ENCODE measurements at regions not wholly inside any gene's neighbourhood (a gene's known extent, or its start where the extent isn't known, plus 50 kb on each side); places are given as distances from the start of the nearest gene placed in this dataset.

GRCh38 chr6:21985904-21986303 lies 310.9 kb downstream of the PRL start:
- ATAC-seq (ENCODE audit: insufficient number of reproducible peaks, low FRiP score, low read depth), result no peak
- no peak overlapping the region for H3K27ac ChIP-seq
- TF ChIP-seq CTCF (IDR thresholded peaks at IDR 0.05), result no peak

GRCh38 chr6:21986703-21987102 lies 310.1 kb downstream of the PRL start:
- ATAC-seq (ENCODE audit: insufficient number of reproducible peaks, low FRiP score, low read depth), result no peak
- no peak for TF ChIP-seq CTCF (IDR thresholded peaks at IDR 0.05)
- Histone ChIP-seq H3K4me1 (ENCODE audit: control insufficient read depth in 1 of 2, low read depth in 2 of 2) (peaks cover 3 to 39% of the 10 kb centered on the region in 2 donors), H3K4me3 (peak overlapping the region; percentile 62), H3K27me3 (replicated peaks; ENCODE audit: insufficient read depth) (no peaks in the 10 kb centered on the region), H3K9me3 (no peaks in the 10 kb centered on the region), H3K27ac (peak overlapping the region; percentile 49 to 68), H3K36me3 (no peaks in the 10 kb centered on the region)
- no peak for DNase-seq (ENCODE audit: low spot score)

More at GRCh38 chr6:21985904-21986303, 310.9 kb downstream of the PRL start:
- Histone ChIP-seq H3K4me3 (no peak overlapping the region), H3K9me3 (no peaks in the 10 kb centered on the region), H3K27me3 (replicated peaks; ENCODE audit: insufficient read depth) (no peaks in the 10 kb centered on the region), H3K4me1 (ENCODE audit: control insufficient read depth in 1 of 2, low read depth in 2 of 2) (peaks cover 3 to 39% of the 10 kb centered on the region in 2 donors), H3K36me3 (no peaks in the 10 kb centered on the region)
- no peak for DNase-seq (ENCODE audit: low spot score)

GRCh38 chr6:21987501-21987957 lies 309.3 kb downstream of the PRL start:
- TF ChIP-seq CTCF (IDR thresholded peaks at IDR 0.05), result no peak
- no peaks in the 10 kb centered on the region for H3K36me3 ChIP-seq
- peak overlapping the region; percentile 62 for H3K4me3 ChIP-seq
- ATAC-seq (ENCODE audit: insufficient number of reproducible peaks, low FRiP score, low read depth) (peak; percentile 93), DNase-seq (ENCODE audit: low spot score) (peak; percentile 22)
- no peaks in the 10 kb centered on the region for H3K27me3 ChIP-seq (replicated peaks; ENCODE audit: insufficient read depth)
- H3K9me3 ChIP-seq, result no peaks in the 10 kb centered on the region
- H3K27ac ChIP-seq, result peak overlapping the region; percentile 49 to 68
- peaks cover 3 to 39% of the 10 kb centered on the region in 2 donors for H3K4me1 ChIP-seq (ENCODE audit: control insufficient read depth in 1 of 2, low read depth in 2 of 2)

- Histone ChIP-seq H3K27me3 (replicated peaks; ENCODE audit: insufficient read depth) (no peaks in the 10 kb centered on the region), H3K4me1 (ENCODE audit: control insufficient read depth in 1 of 2, low read depth in 2 of 2) (peaks cover 0 to 29% of the 10 kb centered on the region in 2 donors), H3K36me3 (no peaks in the 10 kb centered on the region), H3K9me3 (no peaks in the 10 kb centered on the region), H3K4me3 (no peak overlapping the region), H3K27ac (no peak overlapping the region)
- ATAC-seq (ENCODE audit: insufficient number of reproducible peaks, low FRiP score, low read depth) (no peak), DNase-seq (ENCODE audit: low spot score) (no peak)
- TF ChIP-seq CTCF (IDR thresholded peaks at IDR 0.05), result no peak
Observed at GRCh38 chr6:21990577-21990976, 306.3 kb downstream of the PRL start.

- Histone ChIP-seq H3K36me3 (no peaks in the 10 kb centered on the region), H3K4me1 (ENCODE audit: control insufficient read depth in 1 of 2, low read depth in 2 of 2) (peaks cover 0 to 16% of the 10 kb centered on the region in 2 donors), H3K4me3 (no peak overlapping the region), H3K27ac (no peak overlapping the region), H3K27me3 (replicated peaks; ENCODE audit: insufficient read depth) (no peaks in the 10 kb centered on the region), H3K9me3 (no peaks in the 10 kb centered on the region)
- DNase-seq (ENCODE audit: low spot score) (no peak), ATAC-seq (ENCODE audit: insufficient number of reproducible peaks, low FRiP score, low read depth) (no peak)
- no peak for TF ChIP-seq CTCF (IDR thresholded peaks at IDR 0.05)
Observed at GRCh38 chr6:21992178-21992967, 304.5 kb downstream of the PRL start.
